ENCODE measurements at regions not wholly inside any gene's neighbourhood (a gene's known extent, or its start where the extent isn't known, plus 50 kb on each side); places are given as distances from the start of the nearest gene placed in this dataset.

DNA sequence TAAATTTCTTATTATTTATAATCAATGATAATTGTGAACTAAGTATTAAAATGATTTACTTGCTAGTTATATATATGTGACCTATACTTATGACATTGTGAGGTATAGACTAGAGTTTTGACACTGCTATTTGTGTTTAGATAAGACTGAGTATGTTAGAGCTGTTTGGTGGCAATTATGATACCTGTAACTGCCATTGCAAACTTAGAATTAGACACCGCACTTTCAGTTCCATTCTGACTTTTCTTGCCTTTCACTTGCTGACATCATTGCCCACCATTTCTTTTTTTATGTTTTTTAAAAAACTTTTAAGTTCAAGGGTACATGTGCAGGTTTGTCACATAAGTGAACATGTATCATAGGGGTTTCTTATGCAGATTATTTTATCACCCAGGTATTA is 214.5 kb downstream of the MBL2 start:
- TF ChIP-seq, protein P1, sequence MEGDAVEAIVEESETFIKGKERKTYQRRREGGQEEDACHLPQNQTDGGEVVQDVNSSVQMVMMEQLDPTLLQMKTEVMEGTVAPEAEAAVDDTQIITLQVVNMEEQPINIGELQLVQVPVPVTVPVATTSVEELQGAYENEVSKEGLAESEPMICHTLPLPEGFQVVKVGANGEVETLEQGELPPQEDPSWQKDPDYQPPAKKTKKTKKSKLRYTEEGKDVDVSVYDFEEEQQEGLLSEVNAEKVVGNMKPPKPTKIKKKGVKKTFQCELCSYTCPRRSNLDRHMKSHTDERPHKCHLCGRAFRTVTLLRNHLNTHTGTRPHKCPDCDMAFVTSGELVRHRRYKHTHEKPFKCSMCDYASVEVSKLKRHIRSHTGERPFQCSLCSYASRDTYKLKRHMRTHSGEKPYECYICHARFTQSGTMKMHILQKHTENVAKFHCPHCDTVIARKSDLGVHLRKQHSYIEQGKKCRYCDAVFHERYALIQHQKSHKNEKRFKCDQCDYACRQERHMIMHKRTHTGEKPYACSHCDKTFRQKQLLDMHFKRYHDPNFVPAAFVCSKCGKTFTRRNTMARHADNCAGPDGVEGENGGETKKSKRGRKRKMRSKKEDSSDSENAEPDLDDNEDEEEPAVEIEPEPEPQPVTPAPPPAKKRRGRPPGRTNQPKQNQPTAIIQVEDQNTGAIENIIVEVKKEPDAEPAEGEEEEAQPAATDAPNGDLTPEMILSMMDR (IDR thresholded peaks at IDR 0.05; ENCODE audit: extremely low read depth in 1 of 2, insufficient read depth in 1 of 2, low read depth in 1 of 2, low read length in 2 of 2), result no peak
- TF ChIP-seq EZH2 (IDR thresholded peaks at IDR 0.05; ENCODE audit: borderline replicate concordance, low read depth, low read length, severe bottlenecking), result no peak
